HG02840 (cell line): ENCODE measurements at regions not wholly inside any gene's neighbourhood (a gene's known extent, or its start where the extent isn't known, plus 50 kb on each side); places are given as distances from the start of the nearest gene placed in this dataset.

Experiments
- ATAC-seq: cut with Tn5 transposase; IDR thresholded peaks from one replicate; pipeline ENCODE4 v1.9.1; 2021; ENCODE audit warnings: mild to moderate bottlenecking, moderate library complexity, moderate number of reproducible peaks; ENCODE audit not compliant: unreplicated experiment, low FRiP score

DNA sequence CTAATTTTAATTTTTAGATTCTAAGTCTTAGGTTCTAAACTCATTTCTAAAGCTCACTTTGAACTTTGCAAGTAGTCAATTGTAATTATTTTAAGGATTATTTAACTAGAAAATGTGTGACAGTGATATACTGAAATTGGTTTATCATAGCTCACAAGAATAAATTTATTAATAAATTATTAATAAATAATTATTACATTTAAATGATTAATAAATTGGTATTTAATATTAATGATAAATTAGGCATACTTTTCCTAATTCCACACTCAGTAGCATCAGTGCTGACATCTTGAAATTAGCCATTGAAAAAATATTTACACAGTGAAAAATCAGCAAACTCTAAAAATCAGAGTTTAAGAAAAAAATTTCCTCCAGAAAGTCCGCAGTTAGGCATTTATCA, 433.7 kb downstream of the FIGN start:
- no peak for ATAC-seq

DNA sequence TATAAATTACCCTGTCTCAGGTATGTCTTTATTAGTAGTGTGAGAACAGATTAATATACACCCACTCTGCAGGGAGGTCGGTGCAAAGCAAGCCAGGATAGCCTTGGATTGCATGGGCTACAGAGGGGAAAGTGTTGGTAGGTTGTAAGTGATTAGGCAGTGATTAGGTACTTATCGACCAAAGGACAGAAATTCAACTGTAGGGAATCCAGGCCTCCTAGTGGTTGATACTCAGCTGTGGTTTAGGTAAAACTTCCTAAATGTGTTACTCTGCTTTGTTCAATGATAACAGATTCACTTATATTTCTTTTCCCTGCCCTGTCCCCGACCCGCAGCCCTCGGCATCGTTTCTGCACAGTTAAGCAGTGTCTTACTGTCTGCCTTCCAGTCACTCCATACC, 444.0 kb downstream of the FIGN start:
- ATAC-seq = no peak

DNA sequence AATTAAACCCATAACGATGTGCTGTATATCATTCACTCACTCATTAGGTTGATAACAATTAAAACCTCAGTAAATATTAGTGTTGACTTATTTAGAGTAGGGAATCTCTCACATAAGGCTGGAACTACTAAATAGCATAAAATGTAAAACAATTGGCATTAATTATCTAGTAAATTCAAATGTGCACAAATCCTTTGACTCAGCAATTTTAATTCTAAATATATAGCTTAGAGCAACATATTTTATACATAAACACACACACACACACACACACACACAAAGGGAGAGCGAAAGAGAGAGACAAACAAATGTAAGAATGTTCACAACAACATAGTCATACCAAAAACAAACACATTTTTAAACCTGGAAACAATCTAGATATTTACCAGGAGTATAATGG, 443.1 kb upstream of the KCNH7 start:
- no peak for ATAC-seq

DNA sequence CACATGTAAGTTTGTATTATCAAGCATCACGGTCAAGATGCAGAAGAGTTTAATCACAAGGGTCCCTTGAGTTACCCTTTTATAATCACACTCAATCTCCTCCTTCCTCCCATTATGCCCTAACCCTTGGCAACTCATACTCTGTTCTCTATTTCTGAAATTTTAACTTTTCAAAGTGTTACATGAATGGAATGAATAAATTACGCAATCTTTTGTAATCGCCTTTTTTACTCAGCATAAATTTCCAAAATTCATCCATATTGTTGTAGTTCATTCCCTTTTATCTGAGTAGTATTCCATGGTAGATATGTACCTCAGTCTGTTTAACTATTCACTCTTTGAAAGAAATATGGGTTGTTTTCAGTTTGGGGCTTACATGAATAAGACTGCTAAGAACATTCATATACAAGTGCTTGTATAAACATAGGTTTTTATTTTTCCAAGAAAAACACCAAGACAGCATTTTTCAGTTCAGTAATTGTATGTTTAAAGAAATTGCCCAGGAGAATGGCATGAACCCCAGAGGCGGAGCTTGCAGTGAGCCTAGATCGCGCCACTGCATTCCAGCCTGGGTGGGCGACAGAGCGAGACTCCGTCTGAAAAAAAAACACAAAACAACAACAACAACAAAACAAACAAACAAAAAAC, 430.9 kb upstream of the KCNH7 start:
- ATAC-seq = no peak

DNA sequence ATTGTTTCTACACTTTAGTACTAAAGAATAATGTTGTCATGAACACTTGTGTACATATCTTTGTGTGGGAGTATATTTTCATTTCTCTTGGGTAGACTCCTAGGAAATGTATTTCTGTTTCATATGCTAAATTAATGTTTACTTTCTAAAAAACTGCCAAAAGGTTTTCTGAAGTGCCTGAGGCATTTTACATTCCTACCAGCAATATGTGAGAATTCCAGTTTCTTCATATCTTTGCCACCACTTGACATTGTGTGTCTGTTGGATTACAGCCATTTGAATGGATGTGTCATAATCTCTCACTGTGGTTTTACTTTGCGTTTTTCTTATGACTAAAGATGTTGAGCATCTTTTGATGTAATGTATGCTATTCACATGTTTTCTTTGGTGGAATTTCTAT, 428.2 kb upstream of the KCNH7 start:
- no peak for ATAC-seq

DNA sequence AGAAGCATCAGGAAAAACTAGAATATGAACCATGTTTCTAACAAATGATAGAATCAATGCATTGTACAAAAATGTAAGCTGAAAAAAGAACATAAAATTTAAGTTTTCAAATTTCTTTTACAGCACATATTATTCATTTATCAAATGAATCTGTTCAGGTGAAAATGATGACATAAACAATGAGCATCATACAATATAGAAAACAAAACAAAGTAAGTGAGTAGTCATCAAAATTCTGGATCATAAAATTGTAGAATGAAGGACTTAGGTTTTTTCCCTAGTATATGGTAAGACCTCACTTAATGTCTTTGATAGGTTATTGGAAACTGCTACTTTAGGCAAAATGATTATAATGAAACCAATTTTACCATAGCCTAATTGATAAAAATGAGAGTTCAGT, 427.0 kb upstream of the KCNH7 start:
- no peak for ATAC-seq

DNA sequence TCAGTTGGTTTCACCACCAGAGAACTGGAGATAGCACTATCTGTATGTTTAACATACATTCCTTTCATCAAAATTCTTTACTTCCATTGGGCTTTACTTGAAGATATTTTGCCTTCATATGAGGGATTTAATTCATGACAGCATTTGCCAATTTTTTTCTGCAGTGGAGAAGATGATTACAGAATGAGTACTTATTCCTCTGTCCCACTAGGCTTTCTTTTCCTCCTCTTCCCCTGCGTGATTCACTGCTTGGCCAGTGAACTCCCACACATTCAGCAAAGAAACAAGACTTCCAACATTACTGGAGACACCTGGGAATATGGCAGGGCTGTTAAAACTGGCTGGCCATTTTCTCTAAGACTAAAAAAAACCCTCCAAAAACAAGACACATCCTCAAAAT, 425.8 kb upstream of the KCNH7 start:
- no peak for ATAC-seq

DNA sequence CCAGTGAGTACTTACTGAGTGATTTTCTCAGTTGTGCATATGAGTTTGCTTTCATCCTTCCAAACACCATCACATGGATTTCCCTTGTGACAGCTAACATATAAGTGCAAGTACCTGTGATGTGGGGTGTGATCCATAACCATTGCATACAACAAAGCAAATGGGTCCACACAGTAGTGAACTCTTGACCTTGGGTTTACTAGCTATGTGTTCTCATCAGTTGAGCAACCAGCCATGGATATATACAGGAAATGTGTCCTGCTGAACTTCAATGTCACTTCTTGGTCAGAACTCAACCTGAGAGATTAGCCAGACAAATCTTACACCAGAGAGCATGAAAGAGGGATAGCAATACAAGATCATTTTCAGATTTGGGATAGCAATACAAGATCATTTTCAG, 420.9 kb upstream of the KCNH7 start:
- no peak for ATAC-seq

DNA sequence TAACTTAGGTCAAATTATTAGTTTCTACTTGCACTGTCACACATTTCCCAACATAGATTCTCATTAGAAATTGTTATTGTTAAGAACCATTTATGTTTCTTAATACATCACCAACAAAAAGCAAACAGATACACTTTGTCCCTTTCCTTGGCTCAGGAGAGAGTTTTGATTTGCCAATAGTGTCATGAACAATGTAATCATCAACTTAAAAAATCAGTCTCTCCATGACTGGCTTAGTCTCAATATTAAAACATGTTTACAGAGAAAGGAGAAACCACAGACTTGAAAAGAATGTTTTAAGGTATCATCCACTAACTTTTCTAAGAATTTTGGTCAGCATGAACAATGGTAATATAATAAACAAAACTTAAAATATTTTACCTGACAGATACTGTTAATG, 416.5 kb upstream of the KCNH7 start:
- no peak for ATAC-seq

DNA sequence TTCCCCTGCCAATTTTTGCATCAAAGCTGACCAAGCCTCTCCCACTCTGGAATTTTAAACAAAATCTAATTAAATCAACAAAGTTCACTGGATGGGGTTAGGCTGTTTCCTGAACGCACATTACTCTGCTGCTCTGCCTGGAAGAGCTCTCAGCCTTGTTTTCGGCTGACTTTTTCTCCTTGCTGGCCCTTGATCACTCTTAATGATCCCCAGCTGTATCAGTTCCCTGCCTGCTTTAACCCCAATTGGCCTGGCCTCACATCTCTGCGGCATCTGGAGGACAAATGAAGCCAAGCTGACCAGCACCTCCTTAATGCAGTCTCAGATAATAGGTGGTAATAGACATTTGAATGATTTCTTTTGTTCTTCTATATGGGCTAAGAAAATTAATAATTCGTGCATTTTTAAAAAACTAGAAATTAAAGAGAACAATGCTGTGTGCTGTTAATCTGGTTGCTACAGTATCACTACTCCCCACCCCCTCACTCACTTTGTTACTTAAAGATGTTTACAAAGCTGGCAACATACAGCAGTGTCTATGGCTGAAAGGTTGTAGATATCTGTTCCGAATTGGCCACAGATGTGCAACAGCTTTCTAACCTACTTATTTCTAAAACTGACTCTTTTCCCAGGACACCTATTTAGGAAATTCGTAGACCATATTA, 415.2 kb upstream of the KCNH7 start:
- ATAC-seq = no peak

DNA sequence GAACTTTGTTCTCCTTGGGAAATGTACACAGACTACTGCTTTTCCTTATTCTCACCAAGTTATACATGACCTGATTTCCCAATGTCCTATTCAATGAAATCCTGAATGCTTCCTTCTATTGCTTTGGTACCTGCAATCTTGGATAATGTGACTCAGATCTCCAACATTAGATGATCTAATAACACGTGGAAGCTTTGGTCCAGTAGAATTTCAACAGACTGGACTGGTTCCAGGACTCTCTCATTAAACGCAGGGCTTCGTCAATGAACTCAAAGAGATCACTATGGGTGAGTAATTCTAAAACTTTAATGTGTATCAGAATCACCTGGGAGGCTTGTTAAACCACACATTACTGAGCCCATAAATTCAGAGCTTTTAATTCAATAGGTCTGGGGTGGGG, 413.6 kb upstream of the KCNH7 start:
- ATAC-seq = no peak

DNA sequence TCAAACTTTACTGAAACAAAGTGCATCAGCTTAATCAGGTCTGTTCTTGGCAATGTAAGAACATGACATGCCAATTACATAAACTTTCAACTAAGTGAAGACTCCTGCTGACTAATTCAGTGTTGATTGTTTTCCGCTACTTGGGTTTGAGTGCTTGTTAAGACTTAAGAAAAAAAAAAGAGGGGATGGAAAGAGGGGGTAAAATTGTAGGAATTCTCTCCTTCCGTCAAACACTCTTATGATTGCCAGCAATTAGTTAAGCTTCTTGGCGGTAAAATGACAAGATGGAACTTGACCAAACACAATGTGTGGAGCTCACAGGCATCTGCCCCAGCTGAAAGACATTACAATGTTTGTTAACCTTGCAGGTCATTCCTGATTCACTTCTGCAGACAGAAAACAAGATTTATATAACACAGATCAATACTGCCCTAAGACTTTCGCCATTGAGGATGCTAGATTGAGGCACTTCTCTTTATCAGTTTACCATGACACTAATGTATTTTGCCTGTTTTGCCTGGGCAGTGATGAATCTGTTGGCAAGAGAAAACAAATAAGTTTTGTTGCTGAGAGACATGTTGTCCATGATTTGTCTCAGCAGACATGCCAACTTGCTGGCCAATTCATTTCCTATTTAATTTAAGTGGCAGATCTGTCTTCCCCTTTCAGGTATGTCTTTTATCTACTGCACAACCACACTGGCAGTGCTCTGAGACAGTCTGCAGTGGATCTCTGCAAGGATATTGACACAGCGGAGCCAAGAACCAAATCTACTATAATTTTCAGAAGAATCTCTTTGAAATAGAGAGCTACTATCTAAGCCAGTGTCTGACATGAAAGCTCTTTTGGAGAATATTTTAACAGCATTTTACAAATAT, 410.0 kb upstream of the KCNH7 start:
- no peak for ATAC-seq

DNA sequence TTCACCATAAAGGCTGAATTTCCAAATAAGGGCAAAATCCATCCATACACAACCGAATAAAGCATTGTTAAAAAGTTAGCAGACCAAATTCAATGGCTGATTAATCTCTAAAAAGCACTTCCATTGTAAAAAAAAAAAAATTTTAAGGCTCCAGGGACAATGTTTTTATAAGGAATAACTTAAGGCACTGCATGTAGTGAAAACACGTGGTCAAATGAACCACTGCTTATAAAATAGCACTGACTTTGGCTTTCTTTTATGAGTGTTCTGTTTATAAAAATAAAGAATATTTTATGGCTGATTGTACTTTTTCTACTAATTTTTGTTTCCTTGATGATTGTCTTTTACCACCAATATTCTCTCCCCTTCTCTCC, 409.3 kb upstream of the KCNH7 start:
- ATAC-seq = no peak

DNA sequence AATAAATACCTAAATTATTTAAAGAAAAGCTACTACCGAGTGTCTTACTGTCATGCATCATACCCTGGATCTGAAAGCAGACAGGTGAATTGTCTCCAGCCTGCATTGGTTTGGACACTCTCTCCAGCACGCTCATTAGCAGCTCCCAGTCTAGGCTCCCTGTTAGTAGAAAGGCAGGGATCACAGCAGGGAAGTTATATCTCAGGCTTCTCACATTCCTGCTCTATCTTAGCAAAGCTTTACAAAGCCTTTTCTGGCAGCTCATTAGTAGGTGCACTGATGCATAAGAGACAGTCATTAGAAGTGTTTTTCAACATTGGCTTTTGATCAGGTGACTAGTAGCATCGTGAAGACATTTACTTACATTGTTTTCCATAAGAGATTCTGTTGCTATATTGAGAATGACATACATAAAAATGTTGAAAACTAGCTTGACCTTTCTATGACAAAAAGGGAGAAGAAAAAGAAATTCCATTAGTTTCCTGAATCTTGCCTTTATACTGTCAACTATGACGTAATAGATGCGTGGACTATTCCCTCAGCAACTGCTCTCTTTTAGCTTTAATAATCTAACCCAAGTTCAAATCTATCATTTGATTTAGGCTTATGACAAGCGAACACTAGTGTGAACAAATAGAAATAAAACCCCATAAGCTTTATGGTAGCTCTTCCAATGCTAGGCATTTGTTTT, 408.7 kb upstream of the KCNH7 start:
- no peak for ATAC-seq

DNA sequence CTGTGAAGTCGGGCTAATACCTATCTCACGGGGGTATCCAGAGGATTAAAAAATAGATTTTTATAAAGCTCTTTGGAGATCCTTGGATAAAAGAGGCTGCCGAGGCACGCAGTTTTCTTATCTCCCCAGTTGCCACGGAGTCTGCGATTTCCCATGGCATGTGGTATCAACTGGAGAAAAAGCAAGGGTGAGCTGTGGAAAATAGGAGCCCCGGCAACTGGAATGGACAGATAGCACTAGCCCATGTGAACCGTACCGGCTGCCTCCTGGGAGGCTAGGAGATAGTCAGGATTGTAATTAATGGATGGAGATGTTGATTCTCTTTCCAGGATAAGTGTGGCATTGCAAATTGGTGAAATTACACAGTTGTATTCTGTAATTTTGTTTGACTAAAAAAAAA, 407.6 kb upstream of the KCNH7 start:
- ATAC-seq = no peak

DNA sequence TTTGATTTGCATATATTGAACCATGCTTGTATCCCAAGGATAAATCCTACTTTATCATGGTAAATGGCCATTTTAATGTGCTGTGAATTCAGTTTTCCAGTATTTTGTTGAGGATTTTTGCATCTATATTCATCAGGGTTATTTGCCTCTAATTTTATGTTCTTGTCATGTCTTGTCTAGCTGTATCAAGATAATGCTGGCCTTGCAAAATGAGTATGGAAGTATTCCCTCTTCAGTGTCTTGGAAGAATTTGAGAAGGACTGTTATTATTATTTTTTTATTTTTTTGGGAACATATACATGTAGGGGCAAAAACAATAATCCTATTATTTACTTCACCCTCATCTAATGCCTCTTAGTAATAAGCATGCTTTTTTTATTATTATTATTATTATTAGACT, 398.0 kb upstream of the KCNH7 start:
- no peak for ATAC-seq

DNA sequence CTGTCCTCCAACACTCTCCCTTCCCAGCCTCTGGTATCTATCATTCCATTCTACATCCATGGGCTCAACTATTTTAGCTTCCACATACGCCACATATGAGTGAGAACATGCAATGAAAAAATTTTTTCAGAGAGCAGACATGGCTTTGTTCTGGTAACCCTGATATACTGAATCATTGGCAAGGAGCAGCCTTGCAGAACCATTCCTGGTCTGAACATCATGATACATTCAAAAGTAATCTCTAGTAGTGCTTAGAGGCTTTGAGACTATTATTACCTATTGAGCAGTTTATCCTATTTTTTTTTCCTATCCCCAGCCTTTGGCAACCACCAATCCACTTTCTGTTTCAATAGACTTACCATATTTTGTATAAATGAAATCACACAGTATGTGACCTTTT, 393.1 kb upstream of the KCNH7 start:
- ATAC-seq = no peak

DNA sequence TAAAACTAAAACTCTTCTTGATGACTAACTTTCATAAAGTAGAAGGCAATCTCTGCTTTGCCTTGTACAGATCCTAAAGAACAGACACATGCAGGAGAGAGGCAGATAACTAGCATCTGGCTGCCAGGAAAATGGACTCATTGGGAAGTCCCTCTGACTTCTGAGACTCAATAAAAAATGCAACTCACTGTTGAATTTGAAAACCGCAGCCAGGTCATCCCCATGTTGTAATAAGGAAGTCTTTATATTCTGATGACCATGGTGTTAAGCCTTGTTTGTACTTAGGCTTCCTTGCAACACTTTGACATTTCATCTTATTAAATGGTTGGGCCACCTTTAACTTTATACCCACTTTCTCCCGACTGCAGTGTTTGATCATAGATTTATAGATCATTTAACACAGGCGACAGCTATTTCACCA, 375.1 kb upstream of the KCNH7 start:
- ATAC-seq = no peak

DNA sequence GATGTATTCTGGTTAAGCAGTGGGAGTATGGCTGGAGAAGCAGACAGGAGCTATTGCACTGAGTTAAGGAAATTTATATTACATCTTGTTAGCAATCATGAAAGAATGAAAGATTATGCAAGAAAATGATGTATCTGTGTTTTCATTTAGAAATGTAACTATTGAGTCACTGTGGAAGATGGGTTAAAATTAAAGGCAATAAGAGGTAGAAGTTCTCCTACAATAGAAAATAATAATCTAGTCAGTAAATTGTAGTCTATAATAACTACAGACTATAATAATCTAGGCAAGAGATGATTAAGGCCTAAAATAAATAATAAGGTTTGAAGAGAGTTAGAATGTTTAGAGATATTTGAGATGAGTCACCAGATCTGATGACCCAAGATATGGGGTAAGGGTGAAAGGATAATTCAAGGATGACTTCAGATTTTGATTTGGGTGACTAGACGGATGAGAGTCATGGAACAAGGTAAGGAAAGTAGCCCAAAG, 371.9 kb upstream of the KCNH7 start:
- no peak for ATAC-seq

DNA sequence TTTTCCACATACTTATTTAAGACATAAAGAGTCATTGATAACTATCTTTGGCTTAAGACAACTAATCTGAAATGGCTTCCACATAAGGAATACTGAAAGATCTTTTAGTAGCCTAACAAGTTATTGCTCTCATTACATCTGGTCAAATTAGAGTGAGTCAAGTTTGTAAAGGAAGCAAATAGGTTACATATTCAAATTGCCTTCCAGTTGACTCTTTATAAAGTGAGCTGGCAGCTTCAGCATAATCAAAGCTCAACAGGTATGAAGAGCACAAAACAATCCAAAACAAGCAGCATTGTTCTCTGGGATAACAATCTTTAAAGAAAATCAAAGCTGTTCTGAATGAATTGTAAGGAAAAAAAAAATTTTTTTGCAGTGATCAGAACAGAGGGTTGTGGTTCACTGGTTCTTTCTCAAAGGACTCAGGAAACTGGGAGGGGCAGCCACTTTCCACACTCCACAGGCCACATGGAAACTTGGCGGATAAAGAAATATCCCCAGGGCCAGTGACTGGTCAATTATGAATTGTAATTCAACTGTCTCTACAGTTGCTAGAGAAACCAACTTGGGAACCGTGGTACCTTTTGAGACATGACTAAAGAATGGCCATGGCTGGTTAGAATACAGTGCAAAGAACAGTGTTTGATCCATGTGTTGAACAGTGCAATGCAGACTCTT, 369.3 kb upstream of the KCNH7 start:
- no peak for ATAC-seq
